HEK293T (cell line): ENCODE measurements at regions not wholly inside any gene's neighbourhood (a gene's known extent, or its start where the extent isn't known, plus 50 kb on each side); places are given as distances from the start of the nearest gene placed in this dataset.

Experiments
- ARNT ChIP-seq: fragments of 450-650 bp; IDR thresholded peaks from 2 replicates; pipeline ENCODE4 v1.6.1; 2017; ENCODE audit warnings: mild to moderate bottlenecking
- BHLHE40 ChIP-seq: fragments of 450-650 bp; IDR thresholded peaks from 2 replicates; pipeline ENCODE4 v1.6.1; 2016; ENCODE audit warnings: mild to moderate bottlenecking, moderate library complexity, borderline replicate concordance
- CTBP1 ChIP-seq: fragments of 450-650 bp; IDR thresholded peaks from 2 replicates; pipeline ENCODE4 v1.6.1; 2016; ENCODE audit warnings: borderline replicate concordance
- ELF4 ChIP-seq: fragments of 450-650 bp; IDR thresholded peaks from 2 replicates; pipeline ENCODE4 v1.6.1; 2017; ENCODE audit warnings: antibody characterized with exemption
- FOXA1 ChIP-seq: fragments of 450-650 bp; IDR thresholded peaks from 2 replicates; pipeline ENCODE4 v1.6.1; 2016; ENCODE audit warnings: mild to moderate bottlenecking
- NFRKB ChIP-seq: fragments of 450-650 bp; IDR thresholded peaks from 2 replicates; pipeline ENCODE4 v1.6.1; 2016; ENCODE audit warnings: mild to moderate bottlenecking, moderate library complexity
- PKNOX1 ChIP-seq: fragments of 450-650 bp; IDR thresholded peaks from 2 replicates; pipeline ENCODE4 v1.6.1; 2016
- ZNF384 ChIP-seq: fragments of 450-650 bp; IDR thresholded peaks from 2 replicates; pipeline ENCODE4 v1.6.1; 2016

- TF ChIP-seq FOXA1: no peak
- TF ChIP-seq BHLHE40: no peak
- no peak for TF ChIP-seq ELF4
- no peak for TF ChIP-seq PKNOX1
- TF ChIP-seq ZNF384: no peak
- TF ChIP-seq ARNT: no peak
- TF ChIP-seq CTBP1: no peak
- TF ChIP-seq NFRKB: no peak
These were observed 1104.2 kb upstream of the IGFBP7 start for GRCh38 chr4:58214376-58214775.
